A549 (cell line): ENCODE measurements at regions not wholly inside any gene's neighbourhood (a gene's known extent, or its start where the extent isn't known, plus 50 kb on each side); places are given as distances from the start of the nearest gene placed in this dataset.

ENCODE experiments used
- ATAC-seq, 2 experiments: fragments of 200-7000 bp in 1 of 2; fragments of >200 bp in 1 of 2; cut with Nextera tagmentation in 1 of 2; cut with Tn5 transposase in 1 of 2; 3 replicates each; pipeline versions ENCODE4 v1.8.0 to v1.9.1; 2018 to 2020; ENCODE audit warnings: mild to moderate bottlenecking in 1 of 2, moderate library complexity in 1 of 2
- CTCF ChIA-PET: fragments of 300-600 bp; sonication (Branson Sonifier 250); formaldehyde crosslinking; extraction: SDS; loops from one replicate; lab custom pipeline; 2021; ENCODE audit warnings: antibody characterized with exemption, inconsistent platforms; lab: Yijun Ruan, JAX
- POLR2A ChIA-PET: fragments of 350-600 bp; formaldehyde crosslinking; extraction: SDS; loops from one replicate; lab custom pipeline; 2021; ENCODE audit warnings: antibody characterized with exemption, inconsistent platforms; lab: Yijun Ruan, JAX
- DNase-seq, 2 experiments: peaks; one replicate each; pipeline versions ENCODE4 v3.0.0 to v3.0.0-alpha.2; 2011 to 2016; ENCODE audit warnings: low read depth in 1 of 2, low spot score in 1 of 2
- FAIRE-seq: peaks from 2 replicates; lab custom pipeline; 2011; peaks lifted over from hg19 to GRCh38; lab: Jason Lieb, UNC
- H3K27ac ChIP-seq, 2 experiments: fragments of >200 bp; sonication (Bioruptor Twin); formaldehyde crosslinking; 3 replicates each; pipeline ENCODE4 v1.5.1; 2016 to 2017
- H3K4me1 ChIP-seq: fragments of >200 bp; sonication (Bioruptor Twin); formaldehyde crosslinking; 3 replicates; pipeline ENCODE4 v1.6.1; 2016
- H3K4me2 ChIP-seq: fragments of >200 bp; sonication (Bioruptor Twin); formaldehyde crosslinking; 3 replicates; pipeline ENCODE4 v1.6.1; 2016
- H3K4me3 ChIP-seq: fragments of >200 bp; sonication (Bioruptor Twin); formaldehyde crosslinking; 3 replicates; pipeline ENCODE4 v1.5.1; 2016
- H3K9me3 ChIP-seq: fragments of >200 bp; sonication (Bioruptor Twin); formaldehyde crosslinking; 3 replicates; pipeline ENCODE4 v1.6.1; 2016
- BCL3 ChIP-seq: fragments of >200 bp; sonication (Bioruptor Twin); formaldehyde crosslinking; IDR thresholded peaks from 3 replicates; pipeline ENCODE4 v1.6.1; 2016
- CHD2 ChIP-seq: fragments of 150-350 bp; IDR thresholded peaks from 2 replicates; pipeline ENCODE4 v1.6.1; 2014; ENCODE audit warnings: low read length; ENCODE audit not compliant: partially characterized antibody
- CHD4 ChIP-seq: fragments of 200-600 bp; sonication (generic); IDR thresholded peaks from 2 replicates; pipeline ENCODE4 v1.6.1; 2016; ENCODE audit warnings: antibody characterized with exemption, mild to moderate bottlenecking, borderline replicate concordance
- ESRRA ChIP-seq: fragments of 150-350 bp; IDR thresholded peaks from 2 replicates; pipeline ENCODE4 v1.6.1; 2014; ENCODE audit warnings: mild to moderate bottlenecking, low read length, borderline replicate concordance
- FOSB ChIP-seq: fragments of 250-450 bp; sonication (Bioruptor Pico); IDR thresholded peaks from 2 replicates; pipeline ENCODE4 v1.5.0; 2020; ENCODE audit warnings: mild to moderate bottlenecking, moderate library complexity
- FOSL2 ChIP-seq, 2 experiments: fragments of 450-650 bp in 1 of 2; fragments of >200 bp in 1 of 2; sonication (Bioruptor Twin) in 1 of 2; formaldehyde crosslinking; IDR thresholded peaks; 2 replicates each; pipeline versions ENCODE4 v1.5.0 to v1.6.1; 2016 to 2020; ENCODE audit warnings: mild to moderate bottlenecking in 1 of 2, moderate library complexity in 1 of 2
- FOXS1 ChIP-seq: fragments of 250-450 bp; sonication (Bioruptor Pico); IDR thresholded peaks from 2 replicates; pipeline ENCODE4 v1.5.0; 2020; ENCODE audit warnings: mild to moderate bottlenecking, moderate library complexity
- GATA3 ChIP-seq: IDR thresholded peaks from 2 replicates; pipeline ENCODE4 v1.6.1; 2012; ENCODE audit warnings: borderline replicate concordance
- HDAC2 ChIP-seq: fragments of 200-600 bp; sonication (generic); IDR thresholded peaks from 2 replicates; pipeline ENCODE4 v1.6.1; 2016
- HEYL ChIP-seq: fragments of 250-450 bp; sonication (Bioruptor Pico); IDR thresholded peaks from 2 replicates; pipeline ENCODE4 v1.8.0; 2021; ENCODE audit warnings: mild to moderate bottlenecking, moderate library complexity
- HOXB13 ChIP-seq: fragments of 250-450 bp; sonication (Bioruptor Pico); IDR thresholded peaks from 2 replicates; pipeline ENCODE4 v1.5.0; 2020; ENCODE audit warnings: low read depth, mild to moderate bottlenecking, moderate library complexity
- NFE2L2 ChIP-seq: fragments of 150-350 bp; conservative IDR thresholded peaks from 2 replicates; pipeline ENCODE4 v1.6.1; 2014; ENCODE audit warnings: low read length
- PHF8 ChIP-seq: fragments of 200-600 bp; sonication (generic); IDR thresholded peaks from 2 replicates; pipeline ENCODE4 v1.6.1; 2016; ENCODE audit warnings: low read depth, mild to moderate bottlenecking, antibody characterized with exemption, moderate library complexity, borderline replicate concordance
- RARB ChIP-seq: fragments of 250-450 bp; sonication (Bioruptor Pico); IDR thresholded peaks from 2 replicates; pipeline ENCODE4 v1.8.0; 2021; ENCODE audit warnings: mild to moderate bottlenecking, moderate library complexity
- REST ChIP-seq: fragments of 200-600 bp; sonication (generic); IDR thresholded peaks from 2 replicates; pipeline ENCODE4 v1.6.1; 2016; ENCODE audit warnings: antibody characterized with exemption, mild to moderate bottlenecking, moderate library complexity
- SREBF2 ChIP-seq: fragments of 450-650 bp; IDR thresholded peaks from 2 replicates; pipeline ENCODE4 v1.6.1; 2014; ENCODE audit warnings: mild to moderate bottlenecking, moderate library complexity
- TFCP2L1 ChIP-seq: fragments of 250-450 bp; sonication (Bioruptor Pico); IDR thresholded peaks from 2 replicates; pipeline ENCODE4 v1.5.0; 2021; ENCODE audit warnings: mild to moderate bottlenecking
- ZFP36 ChIP-seq: fragments of 450-650 bp; IDR thresholded peaks from 2 replicates; pipeline ENCODE4 v1.6.1; 2014; ENCODE audit warnings: borderline replicate concordance; ENCODE audit not compliant: partially characterized antibody
- ZSCAN20 ChIP-seq: fragments of 250-450 bp; sonication (Bioruptor Pico); IDR thresholded peaks from 2 replicates; pipeline ENCODE4 v1.8.0; 2022; ENCODE audit warnings: mild to moderate bottlenecking, moderate library complexity
- WGBS: methylation state at CpG from one replicate; pipeline ENCODE4 v1.1.6; 2017; ENCODE audit errors: missing lambda C conversion rate; 5-methylcytosine and 5-hydroxymethylcytosine counted together
- TF ChIP-seq, protein P1 (sequence below): IDR thresholded peaks from 2 replicates; pipeline ENCODE4 v1.6.1; 2012
- TF ChIP-seq, protein P2 (sequence below): IDR thresholded peaks from 2 replicates; pipeline ENCODE4 v1.6.1; 2012

- TF ChIP-seq FOSL2 (IDR thresholded peaks at IDR 0.05) (no peak), FOSL2 (CRISPR knock-in tag; IDR thresholded peaks at IDR 0.05) (no peak), FOXS1 (no peak), GATA3 (no peak)
Measured at GRCh38 chr13:22980936-22981335, 199.8 kb upstream of the SGCG start (continued).

DNA sequence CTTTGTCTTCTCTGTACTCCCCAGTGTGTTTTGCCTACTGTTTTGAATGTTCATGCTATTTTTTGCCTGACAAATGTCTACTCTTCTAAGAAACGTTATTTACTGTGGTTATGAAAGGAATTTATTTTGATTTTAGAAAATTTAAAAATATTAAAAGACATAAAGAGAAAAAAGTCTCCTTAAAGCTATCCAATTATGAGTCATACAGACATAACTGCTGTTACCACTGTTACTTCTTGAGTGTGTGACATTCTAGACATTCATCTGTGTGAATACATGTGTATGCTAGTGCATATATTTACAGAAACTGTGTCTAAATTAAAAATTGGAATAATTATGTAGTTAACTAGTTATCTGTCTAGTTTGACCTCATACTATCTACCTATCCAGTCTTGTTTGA lies 187.6 kb upstream of the SGCG start:
- DNase-seq (no peak), FAIRE-seq (no peak), ATAC-seq (no peak)
- CTCF ChIA-PET, result no interaction called here
- POLR2A ChIA-PET, result no interaction called here
- Histone ChIP-seq H3K4me2 (no peak overlapping the region), H3K9me3 (no peaks in the 10 kb centered on the region), H3K4me3 (no peak overlapping the region), H3K27ac (no peak overlapping the region), H3K4me1 (no peaks in the 10 kb centered on the region)
- 0% methylated on average over 1 of the region's 1 CpG for WGBS
- TF ChIP-seq CHD4, result no peak
- TF ChIP-seq FOXS1, result no peak
- TF ChIP-seq REST, result no peak
- no peak for TF ChIP-seq HDAC2
- TF ChIP-seq ESRRA, result no peak
- TF ChIP-seq HEYL (CRISPR knock-in tag), result no peak
- no peak for TF ChIP-seq PHF8
- TF ChIP-seq SREBF2, result no peak
- no peak for TF ChIP-seq HOXB13 (CRISPR knock-in tag)
- no peak for TF ChIP-seq FOSB (CRISPR knock-in tag)
- TF ChIP-seq, protein P1, sequence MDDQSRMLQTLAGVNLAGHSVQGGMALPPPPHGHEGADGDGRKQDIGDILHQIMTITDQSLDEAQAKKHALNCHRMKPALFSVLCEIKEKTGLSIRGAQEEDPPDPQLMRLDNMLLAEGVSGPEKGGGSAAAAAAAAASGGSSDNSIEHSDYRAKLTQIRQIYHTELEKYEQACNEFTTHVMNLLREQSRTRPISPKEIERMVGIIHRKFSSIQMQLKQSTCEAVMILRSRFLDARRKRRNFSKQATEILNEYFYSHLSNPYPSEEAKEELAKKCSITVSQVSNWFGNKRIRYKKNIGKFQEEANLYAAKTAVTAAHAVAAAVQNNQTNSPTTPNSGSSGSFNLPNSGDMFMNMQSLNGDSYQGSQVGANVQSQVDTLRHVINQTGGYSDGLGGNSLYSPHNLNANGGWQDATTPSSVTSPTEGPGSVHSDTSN, result no peak
- no peak for TF ChIP-seq TFCP2L1 (CRISPR knock-in tag)
- no peak for TF ChIP-seq CHD2
- TF ChIP-seq RARB (CRISPR knock-in tag), result no peak
- no peak for TF ChIP-seq BCL3
- no peak for TF ChIP-seq NFE2L2
- no peak for TF ChIP-seq ZSCAN20

- H3K4me3 ChIP-seq, result no peak overlapping the region
- WGBS, result 28% methylated on average over 2 of the region's 2 CpGs
- H3K4me2 ChIP-seq, result no peak overlapping the region
- no peak for ATAC-seq
- ChIA-PET CTCF (interaction anchor here (2.0 kb wide), 1 partner anchor 17 kb away, joined by 6 read pairs; no protein-coding TSS in a partner anchor), POLR2A (no interaction called here)
- FAIRE-seq, result no peak
- TF ChIP-seq ZFP36 (no peak), ZSCAN20 (no peak), NFE2L2 (no peak)
- TF ChIP-seq, protein P2, sequence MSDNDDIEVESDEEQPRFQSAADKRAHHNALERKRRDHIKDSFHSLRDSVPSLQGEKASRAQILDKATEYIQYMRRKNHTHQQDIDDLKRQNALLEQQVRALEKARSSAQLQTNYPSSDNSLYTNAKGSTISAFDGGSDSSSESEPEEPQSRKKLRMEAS, result no peak
- TF ChIP-seq, protein P1, result no peak
- H3K27ac ChIP-seq, result no peak overlapping the region
- no peaks in the 10 kb centered on the region for H3K4me1 ChIP-seq
- H3K9me3 ChIP-seq, result no peaks in the 10 kb centered on the region
- DNase-seq, result no peak
Measured at GRCh38 chr13:23003446-23003845, 177.3 kb upstream of the SGCG start.
